OCI-LY1 (cell line): ENCODE measurements at regions not wholly inside any gene's neighbourhood (a gene's known extent, or its start where the extent isn't known, plus 50 kb on each side); places are given as distances from the start of the nearest gene placed in this dataset.

Source experiments
- H2AFZ ChIP-seq: fragments of 200-600 bp; sonication (generic), shearing (Covaris generic); 2 replicates; pipeline ENCODE4 v1.6.0; 2014; ENCODE audit warnings: antibody characterized with exemption, mild to moderate bottlenecking, low read length
- H3F3A ChIP-seq: fragments of 200-600 bp; sonication (generic), shearing (Covaris generic); 2 replicates; pipeline ENCODE4 v1.6.0; 2014; ENCODE audit warnings: mild to moderate bottlenecking, antibody characterized with exemption, low read length, moderate library complexity; ENCODE audit not compliant: insufficient read depth
- H3K27ac ChIP-seq: fragments of 200-600 bp; sonication (generic); 2 replicates; pipeline ENCODE4 v1.5.1; 2014; ENCODE audit warnings: low read length, mixed run types, mild to moderate bottlenecking, low read depth; ENCODE audit not compliant: poor library complexity, severe bottlenecking
- H3K27me3 ChIP-seq: fragments of 200-600 bp; sonication (generic); 2 replicates; pipeline ENCODE4 v1.6.0; 2014; ENCODE audit warnings: antibody characterized with exemption, mild to moderate bottlenecking, low read length, moderate library complexity; ENCODE audit not compliant: insufficient read depth
- H3K36me3 ChIP-seq: fragments of 200-600 bp; sonication (generic); 2 replicates; pipeline ENCODE4 v1.6.1; 2014; ENCODE audit warnings: mild to moderate bottlenecking, antibody characterized with exemption, low read length, moderate library complexity, mixed read lengths; ENCODE audit not compliant: insufficient read depth
- H3K4me1 ChIP-seq: fragments of 200-600 bp; sonication (generic); 2 replicates; pipeline ENCODE4 v1.5.1; 2014; ENCODE audit warnings: mild to moderate bottlenecking, low read length, moderate library complexity; ENCODE audit not compliant: insufficient read depth, severe bottlenecking
- H3K4me2 ChIP-seq: fragments of 200-600 bp; sonication (generic), shearing (Covaris generic); 2 replicates; pipeline ENCODE4 v1.6.1; 2014; ENCODE audit warnings: low read length
- H3K4me3 ChIP-seq: fragments of 200-600 bp; sonication (generic); 2 replicates; pipeline ENCODE4 v1.5.1; 2014; ENCODE audit warnings: low read length, low read depth, mild to moderate bottlenecking, mixed read lengths; ENCODE audit not compliant: poor library complexity, severe bottlenecking
- H3K79me2 ChIP-seq: fragments of 200-600 bp; shearing (Covaris generic); 2 replicates; pipeline ENCODE4 v1.6.1; 2016; ENCODE audit warnings: mixed run types, low read length, mixed read lengths; ENCODE audit not compliant: insufficient read depth
- H3K9ac ChIP-seq: fragments of 200-600 bp; sonication (generic), shearing (Covaris generic); 2 replicates; pipeline ENCODE4 v1.6.1; 2014; ENCODE audit warnings: mild to moderate bottlenecking, low read length, mixed read lengths
- H3K9me2 ChIP-seq: fragments of 200-600 bp; sonication (generic), shearing (Covaris generic); 2 replicates; pipeline ENCODE4 v1.6.1; 2014; ENCODE audit warnings: low read depth, mild to moderate bottlenecking, low read length, mixed read lengths
- H3K9me3 ChIP-seq: fragments of 200-600 bp; shearing (Covaris generic); 2 replicates; pipeline ENCODE4 v1.6.1; 2014; ENCODE audit warnings: low read length, mixed read lengths
- H4K20me1 ChIP-seq: fragments of 200-600 bp; sonication (generic), shearing (Covaris generic); 2 replicates; pipeline ENCODE4 v1.6.0; 2016; ENCODE audit warnings: mild to moderate bottlenecking, low read length; ENCODE audit not compliant: insufficient read depth
- CTCF ChIP-seq: fragments of 200-600 bp; sonication (generic), shearing (Covaris generic); IDR thresholded peaks from 2 replicates; pipeline ENCODE4 v1.5.1; 2017; ENCODE audit warnings: mild to moderate bottlenecking, antibody characterized with exemption, low read length, moderate library complexity, mixed read lengths
- EZH2 ChIP-seq: fragments of 200-600 bp; sonication (generic), shearing (Covaris generic); IDR thresholded peaks from 2 replicates; pipeline ENCODE4 v1.8.0; 2017; ENCODE audit warnings: borderline replicate concordance, mixed run types, mild to moderate bottlenecking, antibody characterized with exemption, low read length, moderate library complexity, mixed read lengths

DNA sequence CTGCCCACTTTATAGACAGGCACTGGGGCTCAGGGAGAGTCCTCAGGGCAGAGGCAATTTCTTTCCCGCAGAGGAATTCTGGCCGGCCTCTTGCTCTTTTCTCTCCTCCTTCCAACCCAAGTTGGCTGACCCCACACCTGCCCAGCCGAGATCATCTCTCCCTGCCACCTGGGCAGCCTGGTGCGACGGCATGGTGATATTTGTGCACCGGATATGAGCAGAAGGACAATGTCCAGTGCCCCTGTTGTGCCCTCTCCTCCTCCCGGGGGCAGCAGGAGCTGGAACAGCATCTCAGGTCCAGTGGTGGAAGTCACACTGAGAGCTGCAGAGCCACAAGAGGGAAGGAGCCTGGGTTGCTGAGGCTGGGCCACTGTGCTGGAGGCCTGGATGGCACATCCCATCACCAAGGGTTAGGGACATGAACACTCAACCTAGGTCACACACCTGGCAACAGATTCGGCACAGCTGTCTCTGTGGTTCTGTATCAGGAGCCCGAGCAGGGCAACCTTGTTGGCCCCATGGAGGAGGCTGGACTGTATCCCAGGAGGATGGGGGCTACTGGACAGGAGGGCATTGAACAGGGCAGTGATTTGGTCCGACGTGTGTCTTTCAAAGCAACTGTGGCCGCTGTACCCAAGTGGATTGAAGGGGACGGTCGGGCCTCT lies 57.7 kb upstream of the DIO3 start:
- Histone ChIP-seq H3K4me1 (no peaks in the 10 kb centered on the region), H3K27ac (no peak overlapping the region), H3K9me2 (no peaks in the 10 kb centered on the region), H3K4me2 (no peak overlapping the region), H3K27me3 (no peaks in the 10 kb centered on the region), H3K9me3 (no peaks in the 10 kb centered on the region), H3K4me3 (no peak overlapping the region), H4K20me1 (no peaks in the 10 kb centered on the region), H3F3A (no peaks in the 10 kb centered on the region), H3K36me3 (no peaks in the 10 kb centered on the region), H2AFZ (no peak overlapping the region), H3K79me2 (no peaks in the 10 kb centered on the region), H3K9ac (no peak overlapping the region)
- no peak for TF ChIP-seq EZH2
- no peak for TF ChIP-seq CTCF

DNA sequence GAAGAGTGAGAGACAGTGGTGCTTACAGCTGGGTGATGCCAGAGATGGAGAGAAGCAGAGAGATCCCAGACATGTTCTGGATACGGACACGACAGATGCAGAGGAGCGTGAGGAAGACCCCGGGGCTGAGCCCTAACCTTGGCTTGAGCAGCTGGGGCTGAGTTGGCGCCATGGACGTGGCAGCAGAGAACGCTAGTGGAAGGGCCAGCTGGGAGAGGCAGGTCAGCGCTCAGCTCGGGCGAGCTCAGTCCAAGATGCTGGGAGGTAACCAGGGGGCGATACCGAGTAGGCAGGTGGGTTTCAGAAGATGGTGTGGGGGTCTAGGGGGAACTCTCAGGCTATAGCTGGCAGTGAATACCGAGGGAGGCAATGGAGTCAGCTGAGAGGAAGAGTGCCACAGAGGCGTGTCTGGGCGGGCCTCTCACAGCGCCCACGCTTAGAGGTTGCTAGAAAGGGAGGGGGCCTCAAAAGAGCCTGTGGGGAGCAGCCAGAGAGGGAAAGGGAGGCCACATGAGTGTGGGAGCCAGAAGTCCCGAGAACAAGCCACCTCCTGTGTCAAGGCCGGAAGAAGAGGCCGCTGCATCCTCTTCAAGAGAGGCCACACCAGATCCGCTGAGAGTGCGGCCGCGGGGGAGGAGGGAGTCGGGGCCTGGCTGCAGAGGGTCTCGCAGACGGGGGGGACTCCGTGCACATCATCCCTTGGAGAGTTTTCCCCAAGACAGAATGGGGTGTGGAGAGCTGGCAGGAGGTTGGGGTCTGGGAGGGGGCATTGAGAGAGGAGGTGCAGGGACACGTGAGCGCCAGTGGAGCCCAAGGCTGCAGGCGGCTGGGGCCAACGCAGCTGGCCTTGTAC lies 57.0 kb upstream of the DIO3 start:
- Histone ChIP-seq H3K79me2 (no peaks in the 10 kb centered on the region), H3F3A (no peaks in the 10 kb centered on the region), H3K4me1 (no peaks in the 10 kb centered on the region), H3K4me3 (no peak overlapping the region), H3K36me3 (no peaks in the 10 kb centered on the region), H3K9ac (no peak overlapping the region), H4K20me1 (no peaks in the 10 kb centered on the region), H3K4me2 (no peak overlapping the region), H3K9me3 (no peaks in the 10 kb centered on the region), H3K27ac (no peak overlapping the region), H3K9me2 (no peaks in the 10 kb centered on the region), H2AFZ (no peak overlapping the region), H3K27me3 (no peaks in the 10 kb centered on the region)
- no peak for TF ChIP-seq EZH2
- no peak for TF ChIP-seq CTCF

GRCh38 chr14:101505236-101505970 lies 55.9 kb upstream of the DIO3 start:
- Histone ChIP-seq H3K4me3 (no peak overlapping the region), H2AFZ (no peak overlapping the region), H3F3A (no peaks in the 10 kb centered on the region), H3K27me3 (no peaks in the 10 kb centered on the region), H3K9ac (no peak overlapping the region), H3K27ac (no peak overlapping the region), H3K4me1 (no peaks in the 10 kb centered on the region), H3K9me2 (no peaks in the 10 kb centered on the region), H4K20me1 (no peaks in the 10 kb centered on the region), H3K36me3 (no peaks in the 10 kb centered on the region), H3K9me3 (no peaks in the 10 kb centered on the region), H3K4me2 (no peak overlapping the region), H3K79me2 (no peaks in the 10 kb centered on the region)
- TF ChIP-seq EZH2 (no peak), CTCF (no peak)
